ENCODE measurements at regions not wholly inside any gene's neighbourhood (a gene's known extent, or its start where the extent isn't known, plus 50 kb on each side); places are given as distances from the start of the nearest gene placed in this dataset.

DNA sequence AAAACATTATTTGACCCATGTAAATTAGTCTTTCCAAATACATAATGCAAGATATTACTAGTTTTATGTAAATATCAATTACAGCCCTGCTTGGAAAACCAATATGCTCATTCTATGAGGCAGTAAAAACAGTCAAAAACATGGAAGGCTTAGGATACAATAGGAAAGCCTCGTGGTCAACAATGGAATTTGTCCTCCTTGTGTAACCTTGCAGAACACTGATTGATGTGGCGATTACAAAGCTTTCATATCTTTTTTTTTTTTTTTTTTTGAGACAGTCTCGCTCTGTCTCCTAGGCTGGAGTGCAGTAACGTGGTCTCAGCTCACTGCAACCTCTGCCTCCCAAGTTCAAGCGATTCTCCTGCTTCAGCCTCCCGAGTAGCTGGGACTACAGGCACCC, 157.3 kb upstream of the BET1 start (continued):
- TF ChIP-seq CHD7 (IDR thresholded peaks at IDR 0.05; ENCODE audit: insufficient replicate concordance, low read length) (no peak), TCF12 (IDR thresholded peaks at IDR 0.05; ENCODE audit: low read depth, low read length) (no peak), CEBPB (IDR thresholded peaks at IDR 0.05; ENCODE audit: low read depth, low read length) (no peak), GABPA (IDR thresholded peaks at IDR 0.05; ENCODE audit: borderline replicate concordance, insufficient read depth, low read length) (no peak), ATF2 (IDR thresholded peaks at IDR 0.05; ENCODE audit: low read length) (no peak)
- TF ChIP-seq, protein P1, sequence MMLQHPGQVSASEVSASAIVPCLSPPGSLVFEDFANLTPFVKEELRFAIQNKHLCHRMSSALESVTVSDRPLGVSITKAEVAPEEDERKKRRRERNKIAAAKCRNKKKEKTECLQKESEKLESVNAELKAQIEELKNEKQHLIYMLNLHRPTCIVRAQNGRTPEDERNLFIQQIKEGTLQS (IDR thresholded peaks at IDR 0.05; ENCODE audit: insufficient read depth, low read depth, low read length), result no peak

All from H1 (cell line).